SK-N-SH treated with all-trans-retinoic acid at 6 μM for 48 hours (cell line): ENCODE measurements at regions not wholly inside any gene's neighbourhood (a gene's known extent, or its start where the extent isn't known, plus 50 kb on each side); places are given as distances from the start of the nearest gene placed in this dataset.
A peak's percentile ranks its signal among the peaks of the same experiment; 100 is the strongest.

Experiments used
- ATAC-seq: fragments of 200-7000 bp; cut with Tn5 transposase; 3 replicates; pipeline ENCODE4 v1.9.1; 2020; ENCODE audit warnings: mild to moderate bottlenecking, moderate library complexity
- ARNTL ChIP-seq: fragments of 450-650 bp; formaldehyde crosslinking; IDR thresholded peaks from 2 replicates; pipeline ENCODE4 v1.5.0; 2020; ENCODE audit warnings: low read depth, mild to moderate bottlenecking, moderate library complexity, borderline replicate concordance
- BACH2 ChIP-seq: fragments of 250-450 bp; sonication (Bioruptor Pico); IDR thresholded peaks from 2 replicates; pipeline ENCODE4 v1.9.0; 2021; ENCODE audit warnings: mild to moderate bottlenecking, borderline replicate concordance
- CREB5 ChIP-seq: fragments of 250-450 bp; sonication (Bioruptor Pico); IDR thresholded peaks from 2 replicates; pipeline ENCODE4 v1.5.1; 2020; ENCODE audit warnings: low read depth, mild to moderate bottlenecking, moderate library complexity
- CSRNP3 ChIP-seq: fragments of 250-450 bp; sonication (Bioruptor Pico); IDR thresholded peaks from 2 replicates; pipeline ENCODE4 v1.5.1; 2021; ENCODE audit warnings: mild to moderate bottlenecking, moderate library complexity
- ESRRG ChIP-seq: fragments of 250-450 bp; sonication (Bioruptor Pico); IDR thresholded peaks from 2 replicates; pipeline ENCODE4 v1.6.1; 2021; ENCODE audit warnings: mild to moderate bottlenecking
- GLIS3 ChIP-seq: fragments of 250-450 bp; sonication (Bioruptor Pico); IDR thresholded peaks from 2 replicates; pipeline ENCODE4 v1.5.0; 2020; ENCODE audit warnings: mild to moderate bottlenecking, moderate library complexity
- ISL1 ChIP-seq: fragments of 250-450 bp; sonication (Bioruptor Pico); IDR thresholded peaks from 2 replicates; pipeline ENCODE4 v2.1.2; 2022; ENCODE audit warnings: mild to moderate bottlenecking, moderate library complexity
- OSR1 ChIP-seq: fragments of 250-450 bp; sonication (Bioruptor Pico); IDR thresholded peaks from 2 replicates; pipeline ENCODE4 v1.8.0; 2022; ENCODE audit warnings: moderate library complexity, mild to moderate bottlenecking, inconsistent platforms
- PATZ1 ChIP-seq: fragments of 250-450 bp; sonication (Bioruptor Pico); IDR thresholded peaks from 2 replicates; pipeline ENCODE4 v1.8.0; 2020; ENCODE audit warnings: mild to moderate bottlenecking, moderate library complexity, borderline replicate concordance
- POU6F1 ChIP-seq: fragments of 250-450 bp; sonication (Bioruptor Pico); IDR thresholded peaks from 2 replicates; pipeline ENCODE4 v1.8.0; 2021; ENCODE audit warnings: low read depth, mild to moderate bottlenecking, moderate library complexity, borderline replicate concordance
- PPARA ChIP-seq: fragments of 250-450 bp; sonication (Bioruptor Pico); IDR thresholded peaks from 2 replicates; pipeline ENCODE4 v1.5.0; 2020; ENCODE audit warnings: mild to moderate bottlenecking, borderline replicate concordance
- RARB ChIP-seq: fragments of 250-450 bp; sonication (Bioruptor Pico); IDR thresholded peaks from 2 replicates; pipeline ENCODE4 v1.8.0; 2021; ENCODE audit warnings: mild to moderate bottlenecking, moderate library complexity
- SNAI2 ChIP-seq: fragments of 250-450 bp; sonication (Bioruptor Pico); IDR thresholded peaks from 2 replicates; pipeline ENCODE4 v1.5.0; 2020; ENCODE audit warnings: mild to moderate bottlenecking, moderate library complexity
- TCF4 ChIP-seq: fragments of 250-450 bp; sonication (Bioruptor Pico); IDR thresholded peaks from 2 replicates; pipeline ENCODE4 v1.8.0; 2021; ENCODE audit warnings: mild to moderate bottlenecking, moderate library complexity, borderline replicate concordance
- TOX ChIP-seq: fragments of 250-450 bp; sonication (Bioruptor Pico); IDR thresholded peaks from 2 replicates; pipeline ENCODE4 v1.8.0; 2021; ENCODE audit warnings: mild to moderate bottlenecking, moderate library complexity, borderline replicate concordance
- TSHZ2 ChIP-seq: fragments of 250-450 bp; sonication (Bioruptor Pico); IDR thresholded peaks from 2 replicates; pipeline ENCODE4 v1.5.0; 2020; ENCODE audit warnings: mild to moderate bottlenecking, moderate library complexity
- ZC3H10 ChIP-seq: fragments of 250-450 bp; sonication (Bioruptor Pico); IDR thresholded peaks from 2 replicates; pipeline ENCODE4 v1.5.1; 2021; ENCODE audit warnings: mild to moderate bottlenecking, moderate library complexity
- ZFP3 ChIP-seq: fragments of 250-450 bp; sonication (Bioruptor Pico); IDR thresholded peaks from 2 replicates; pipeline ENCODE4 v1.5.0; 2020; ENCODE audit warnings: mild to moderate bottlenecking, moderate library complexity
- ZFP30 ChIP-seq: fragments of 450-650 bp; formaldehyde crosslinking; IDR thresholded peaks from 2 replicates; pipeline ENCODE4 v1.5.0; 2022; ENCODE audit warnings: mild to moderate bottlenecking, moderate library complexity
- ZNF565 ChIP-seq: fragments of 450-650 bp; formaldehyde crosslinking; conservative IDR thresholded peaks from 2 replicates; pipeline ENCODE4 v1.5.0; 2020; ENCODE audit warnings: low read depth, mild to moderate bottlenecking, moderate library complexity
- ZNF70 ChIP-seq: fragments of 450-650 bp; formaldehyde crosslinking; IDR thresholded peaks from 2 replicates; pipeline ENCODE4 v1.5.0; 2020; ENCODE audit warnings: mild to moderate bottlenecking, moderate library complexity
- ZNF8 ChIP-seq: fragments of 450-650 bp; formaldehyde crosslinking; IDR thresholded peaks from 2 replicates; pipeline ENCODE4 v1.5.0; 2020; ENCODE audit warnings: mild to moderate bottlenecking, moderate library complexity

GRCh38 chr15:37818152-37818677 is 116.2 kb upstream of the TMCO5A start:
- ATAC-seq = no peak
- TF ChIP-seq PPARA (CRISPR knock-in tag) (no peak), POU6F1 (CRISPR knock-in tag) (no peak), TCF4 (CRISPR knock-in tag) (no peak), TOX (CRISPR knock-in tag) (no peak), BACH2 (CRISPR knock-in tag) (no peak), SNAI2 (no peak), OSR1 (CRISPR knock-in tag) (no peak), RARB (CRISPR knock-in tag) (no peak), ESRRG (CRISPR knock-in tag) (no peak), ZC3H10 (CRISPR knock-in tag) (no peak), ZNF565 (no peak), CSRNP3 (CRISPR knock-in tag) (no peak), ARNTL (CRISPR knock-in tag) (no peak), ZNF8 (CRISPR knock-in tag) (no peak), GLIS3 (CRISPR knock-in tag) (no peak), ZNF70 (CRISPR knock-in tag) (no peak), ZFP3 (CRISPR knock-in tag) (no peak)

- ATAC-seq = peak; percentile 83
- TF ChIP-seq TSHZ2 (CRISPR knock-in tag) = 0 out of 2 replicates have a peak, but pooled peaks have one; percentile 13
- TF ChIP-seq SNAI2 = peak; percentile 85
- TF ChIP-seq ZFP3 (CRISPR knock-in tag) = 0 out of 2 replicates have a peak, but pooled peaks have one; percentile 17
- no peak for TF ChIP-seq ISL1
- TF ChIP-seq, all 23 proteins: peak for 3
These were observed 115.2 kb upstream of the TMCO5A start for GRCh38 chr15:37819191-37819590.

- ATAC-seq = no peak; the same call in 2 of the 3 replicates
- peak; percentile 95 for TF ChIP-seq TCF4 (CRISPR knock-in tag)
- TF ChIP-seq ZFP3 (CRISPR knock-in tag) = peak; percentile 79; the same call in 1 of the 2 replicates
- TF ChIP-seq GLIS3 (CRISPR knock-in tag) = peak; percentile 93; the same call in 1 of the 2 replicates
- TF ChIP-seq BACH2 (CRISPR knock-in tag) = peak; percentile 69; the same call in 1 of the 2 replicates
- TF ChIP-seq ISL1 = peak; percentile 81
- no peak for TF ChIP-seq ZFP30 (CRISPR knock-in tag)
- TF ChIP-seq ZNF70 (CRISPR knock-in tag) = peak; percentile 6; the same call in 1 of the 2 replicates
- no peak for TF ChIP-seq PATZ1
- peak; percentile 90 for TF ChIP-seq SNAI2
- peak; percentile 46 for TF ChIP-seq TSHZ2 (CRISPR knock-in tag)
- TF ChIP-seq CREB5 (CRISPR knock-in tag) = 0 out of 2 replicates have a peak, but pooled peaks have one; percentile 67
These were observed 113.9 kb upstream of the TMCO5A start for GRCh38 chr15:37820380-37821128.
